Liver (tissue), 7 donors: ENCODE measurements at regions not wholly inside any gene's neighbourhood (a gene's known extent, or its start where the extent isn't known, plus 50 kb on each side); places are given as distances from the start of the nearest gene placed in this dataset.

ENCODE experiments used
- DNase-seq: peaks from one replicate; pipeline ENCODE4 v3.0.0-alpha.2; 2017; ENCODE audit warnings: low spot score
- H3K27ac ChIP-seq, 2 donors: one replicate each; pipeline ENCODE4 v1.7.0; 2013; ENCODE audit warnings: inconsistent platforms in 2 of 2, low read length in 2 of 2, control low read depth in 1 of 2, low read depth in 1 of 2, mild to moderate bottlenecking in 1 of 2
- H3K27me3 ChIP-seq, 4 donors: one replicate each; pipeline versions ENCODE4 v1.6.1 to v1.7.0; 2013; ENCODE audit warnings: low read length in 3 of 4, inconsistent platforms in 1 of 4, mild to moderate bottlenecking in 1 of 4, moderate library complexity in 1 of 4; ENCODE audit not compliant: control insufficient read depth in 4 of 4, insufficient read depth in 4 of 4
- H3K36me3 ChIP-seq, 4 donors: one replicate each; pipeline versions ENCODE4 v1.6.1 to v1.7.0; 2013; ENCODE audit warnings: low read length in 3 of 4, mild to moderate bottlenecking in 3 of 4, low read depth in 1 of 4, moderate library complexity in 1 of 4; ENCODE audit not compliant: control insufficient read depth in 4 of 4, insufficient read depth in 3 of 4
- H3K4me1 ChIP-seq, 4 donors: one replicate each; pipeline versions ENCODE4 v1.6.1 to v1.7.0; 2013; ENCODE audit warnings: low read length in 3 of 4, mild to moderate bottlenecking in 3 of 4, moderate library complexity in 1 of 4; ENCODE audit not compliant: control insufficient read depth in 4 of 4, insufficient read depth in 4 of 4
- H3K4me3 ChIP-seq, 3 donors: one replicate each; pipeline versions ENCODE4 v1.6.1 to v1.7.0; 2013; ENCODE audit warnings: low read length in 3 of 3, control low read depth in 1 of 3, low read depth in 1 of 3, mild to moderate bottlenecking in 1 of 3
- H3K9ac ChIP-seq, 2 donors: one replicate each; pipeline ENCODE4 v1.7.0; 2013; ENCODE audit warnings: low read length in 2 of 2, mild to moderate bottlenecking in 2 of 2, moderate library complexity in 2 of 2, control low read depth in 1 of 2, low read depth in 1 of 2
- H3K9me3 ChIP-seq, 4 donors: one replicate each; pipeline versions ENCODE4 v1.6.1 to v1.7.0; 2013; ENCODE audit warnings: low read length in 3 of 4; ENCODE audit not compliant: control insufficient read depth in 4 of 4
- EGR1 ChIP-seq, 2 donors: IDR thresholded peaks; 2 replicates each; pipeline ENCODE4 v1.6.1; 2016 to 2018; ENCODE audit warnings: antibody characterized with exemption in 2 of 2, low read depth in 2 of 2
- FOXA1 ChIP-seq: IDR thresholded peaks from 2 replicates; pipeline ENCODE4 v1.6.1; 2016; ENCODE audit warnings: antibody characterized with exemption
- FOXA2 ChIP-seq: IDR thresholded peaks from 2 replicates; pipeline ENCODE4 v1.6.1; 2016; ENCODE audit warnings: antibody characterized with exemption
- GABPA ChIP-seq, 2 donors: IDR thresholded peaks in 1 of 2; conservative IDR thresholded peaks in 1 of 2; 2 replicates each; pipeline ENCODE4 v1.6.1; 2016; ENCODE audit warnings: antibody characterized with exemption in 2 of 2, mild to moderate bottlenecking in 1 of 2, moderate library complexity in 1 of 2
- HNF4G ChIP-seq: IDR thresholded peaks from 2 replicates; pipeline ENCODE4 v1.6.1; 2016; ENCODE audit warnings: antibody characterized with exemption
- JUND ChIP-seq, 2 donors: IDR thresholded peaks; 2 replicates each; pipeline ENCODE4 v1.6.1; 2016; ENCODE audit warnings: antibody characterized with exemption in 2 of 2
- MAX ChIP-seq: IDR thresholded peaks from 2 replicates; pipeline ENCODE4 v1.6.1; 2016; ENCODE audit warnings: antibody characterized with exemption
- RAD21 ChIP-seq, 2 donors: IDR thresholded peaks; 2 replicates each; pipeline ENCODE4 v1.6.1; 2016; ENCODE audit warnings: antibody characterized with exemption in 2 of 2, mild to moderate bottlenecking in 2 of 2
- RXRA ChIP-seq, 2 donors: IDR thresholded peaks; 2 replicates each; pipeline ENCODE4 v1.6.1; 2017 to 2018; ENCODE audit warnings: antibody characterized with exemption in 2 of 2, mild to moderate bottlenecking in 1 of 2
- SP1 ChIP-seq: IDR thresholded peaks from 2 replicates; pipeline ENCODE4 v1.6.1; 2018; ENCODE audit warnings: antibody characterized with exemption, mild to moderate bottlenecking
- TAF1 ChIP-seq: conservative IDR thresholded peaks from 2 replicates; pipeline ENCODE4 v1.6.1; 2016; ENCODE audit warnings: antibody characterized with exemption, mild to moderate bottlenecking
- YY1 ChIP-seq: IDR thresholded peaks from 2 replicates; pipeline ENCODE4 v1.6.1; 2016; ENCODE audit warnings: antibody characterized with exemption, mild to moderate bottlenecking
- ZBTB33 ChIP-seq: IDR thresholded peaks from 2 replicates; pipeline ENCODE4 v1.6.1; 2016; ENCODE audit warnings: antibody characterized with exemption
- WGBS: extraction: QIAGEN DNeasy Blood & Tissue Kit; methylation state at CpG from one replicate; pipeline ENCODE4 v1.1.7; 2013; 5-methylcytosine and 5-hydroxymethylcytosine counted together
- TF ChIP-seq, protein P1 (sequence below): IDR thresholded peaks from 2 replicates; pipeline ENCODE4 v1.6.1; 2016; ENCODE audit warnings: antibody characterized with exemption
- TF ChIP-seq, protein P2 (sequence below): IDR thresholded peaks from 2 replicates; pipeline ENCODE4 v1.6.1; 2016; ENCODE audit warnings: antibody characterized with exemption, mild to moderate bottlenecking
- donor health status: healthy.
- donor health status: healthy.
- donor health status: healthy.
- donor health status: healthy.

GRCh38 chr10:94192974-94193373, 169.8 kb downstream of the NOC3L start:
- no peaks in the 10 kb centered on the region for H3K4me1 ChIP-seq
- DNase-seq = no peak
- no peaks in the 10 kb centered on the region for H3K36me3 ChIP-seq
- H3K9ac ChIP-seq = no peak overlapping the region
- 98% methylated on average over 1 of the region's 1 CpG for WGBS
- H3K4me3 ChIP-seq = no peak overlapping the region
- no peaks in the 10 kb centered on the region for H3K27me3 ChIP-seq
- no peak overlapping the region for H3K27ac ChIP-seq
- no peak for TF ChIP-seq EGR1 (IDR thresholded peaks at IDR 0.05; ENCODE audit: low read depth in 2 of 2)
- TF ChIP-seq ZBTB33 = no peak
- TF ChIP-seq, protein P1, sequence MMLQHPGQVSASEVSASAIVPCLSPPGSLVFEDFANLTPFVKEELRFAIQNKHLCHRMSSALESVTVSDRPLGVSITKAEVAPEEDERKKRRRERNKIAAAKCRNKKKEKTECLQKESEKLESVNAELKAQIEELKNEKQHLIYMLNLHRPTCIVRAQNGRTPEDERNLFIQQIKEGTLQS = no peak
- TF ChIP-seq GABPA (IDR thresholded peaks at IDR 0.05 in 1 of 2, conservative IDR thresholded peaks at IDR 0.05 in 1 of 2) = no peak
- TF ChIP-seq TAF1 = no peak
- TF ChIP-seq JUND (IDR thresholded peaks at IDR 0.05) = no peak
- no peak for TF ChIP-seq SP1
- H3K9me3 ChIP-seq = no peaks in the 10 kb centered on the region

DNA sequence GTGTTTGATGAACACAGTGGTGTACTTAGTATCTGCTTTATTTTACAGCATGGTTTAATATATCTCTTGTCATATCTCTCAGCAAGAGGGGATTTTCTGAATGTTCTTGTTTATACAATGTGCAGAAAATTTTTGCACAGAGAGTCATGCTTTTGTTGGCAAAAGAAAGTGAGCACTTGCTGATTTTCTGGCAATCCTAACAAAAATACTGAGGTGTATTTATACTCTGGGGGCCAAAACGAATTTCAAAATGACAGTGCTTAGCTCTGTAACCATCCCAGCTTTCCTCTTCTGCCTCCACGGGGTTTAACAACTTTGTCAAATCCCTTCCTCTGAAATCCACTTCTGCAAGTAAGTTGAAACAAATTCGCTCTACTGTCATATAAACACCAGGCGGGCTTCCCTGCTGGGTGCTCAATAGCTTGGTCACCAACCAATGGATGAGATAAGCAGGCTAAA, 169.2 kb downstream of the NOC3L start:
- Histone ChIP-seq H3K9ac (no peak overlapping the region), H3K36me3 (no peaks in the 10 kb centered on the region), H3K4me3 (no peak overlapping the region), H3K4me1 (no peaks in the 10 kb centered on the region), H3K9me3 (no peaks in the 10 kb centered on the region), H3K27ac (no peak overlapping the region), H3K27me3 (no peaks in the 10 kb centered on the region)
- DNase-seq = no peak
- TF ChIP-seq, protein P2, sequence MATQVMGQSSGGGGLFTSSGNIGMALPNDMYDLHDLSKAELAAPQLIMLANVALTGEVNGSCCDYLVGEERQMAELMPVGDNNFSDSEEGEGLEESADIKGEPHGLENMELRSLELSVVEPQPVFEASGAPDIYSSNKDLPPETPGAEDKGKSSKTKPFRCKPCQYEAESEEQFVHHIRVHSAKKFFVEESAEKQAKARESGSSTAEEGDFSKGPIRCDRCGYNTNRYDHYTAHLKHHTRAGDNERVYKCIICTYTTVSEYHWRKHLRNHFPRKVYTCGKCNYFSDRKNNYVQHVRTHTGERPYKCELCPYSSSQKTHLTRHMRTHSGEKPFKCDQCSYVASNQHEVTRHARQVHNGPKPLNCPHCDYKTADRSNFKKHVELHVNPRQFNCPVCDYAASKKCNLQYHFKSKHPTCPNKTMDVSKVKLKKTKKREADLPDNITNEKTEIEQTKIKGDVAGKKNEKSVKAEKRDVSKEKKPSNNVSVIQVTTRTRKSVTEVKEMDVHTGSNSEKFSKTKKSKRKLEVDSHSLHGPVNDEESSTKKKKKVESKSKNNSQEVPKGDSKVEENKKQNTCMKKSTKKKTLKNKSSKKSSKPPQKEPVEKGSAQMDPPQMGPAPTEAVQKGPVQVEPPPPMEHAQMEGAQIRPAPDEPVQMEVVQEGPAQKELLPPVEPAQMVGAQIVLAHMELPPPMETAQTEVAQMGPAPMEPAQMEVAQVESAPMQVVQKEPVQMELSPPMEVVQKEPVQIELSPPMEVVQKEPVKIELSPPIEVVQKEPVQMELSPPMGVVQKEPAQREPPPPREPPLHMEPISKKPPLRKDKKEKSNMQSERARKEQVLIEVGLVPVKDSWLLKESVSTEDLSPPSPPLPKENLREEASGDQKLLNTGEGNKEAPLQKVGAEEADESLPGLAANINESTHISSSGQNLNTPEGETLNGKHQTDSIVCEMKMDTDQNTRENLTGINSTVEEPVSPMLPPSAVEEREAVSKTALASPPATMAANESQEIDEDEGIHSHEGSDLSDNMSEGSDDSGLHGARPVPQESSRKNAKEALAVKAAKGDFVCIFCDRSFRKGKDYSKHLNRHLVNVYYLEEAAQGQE = no peak
- TF ChIP-seq SP1 (no peak), HNF4G (no peak), RXRA (IDR thresholded peaks at IDR 0.05) (no peak), EGR1 (IDR thresholded peaks at IDR 0.05; ENCODE audit: low read depth in 2 of 2) (no peak), FOXA2 (no peak), FOXA1 (no peak), RAD21 (IDR thresholded peaks at IDR 0.05) (no peak)
- TF ChIP-seq, protein P1 = no peak
- 47% methylated on average over 4 of the region's 4 CpGs for WGBS

- H3K9ac ChIP-seq = no peak overlapping the region
- no peak overlapping the region for H3K4me3 ChIP-seq
- H3K36me3 ChIP-seq = no peaks in the 10 kb centered on the region
- H3K27me3 ChIP-seq = no peaks in the 10 kb centered on the region
- H3K4me1 ChIP-seq = no peaks in the 10 kb centered on the region
- no peak for DNase-seq
- no peaks in the 10 kb centered on the region for H3K9me3 ChIP-seq
- whole genome bisulfite sequencing = 68% methylated on average over 1 of the region's 1 CpG
- H3K27ac ChIP-seq = no peak overlapping the region
- no peak for TF ChIP-seq ZBTB33
- no peak for TF ChIP-seq YY1
- no peak for TF ChIP-seq FOXA1
- TF ChIP-seq GABPA (IDR thresholded peaks at IDR 0.05 in 1 of 2, conservative IDR thresholded peaks at IDR 0.05 in 1 of 2) = no peak
- no peak for TF ChIP-seq JUND (IDR thresholded peaks at IDR 0.05)
- TF ChIP-seq, protein P2 = no peak
- TF ChIP-seq FOXA2 = no peak
- no peak for TF ChIP-seq RAD21 (IDR thresholded peaks at IDR 0.05)
- TF ChIP-seq MAX = no peak
Measured at GRCh38 chr10:94194256-94194655, 168.5 kb downstream of the NOC3L start.
